ENCODE measurements at regions not wholly inside any gene's neighbourhood (a gene's known extent, or its start where the extent isn't known, plus 50 kb on each side); places are given as distances from the start of the nearest gene placed in this dataset.

DNA sequence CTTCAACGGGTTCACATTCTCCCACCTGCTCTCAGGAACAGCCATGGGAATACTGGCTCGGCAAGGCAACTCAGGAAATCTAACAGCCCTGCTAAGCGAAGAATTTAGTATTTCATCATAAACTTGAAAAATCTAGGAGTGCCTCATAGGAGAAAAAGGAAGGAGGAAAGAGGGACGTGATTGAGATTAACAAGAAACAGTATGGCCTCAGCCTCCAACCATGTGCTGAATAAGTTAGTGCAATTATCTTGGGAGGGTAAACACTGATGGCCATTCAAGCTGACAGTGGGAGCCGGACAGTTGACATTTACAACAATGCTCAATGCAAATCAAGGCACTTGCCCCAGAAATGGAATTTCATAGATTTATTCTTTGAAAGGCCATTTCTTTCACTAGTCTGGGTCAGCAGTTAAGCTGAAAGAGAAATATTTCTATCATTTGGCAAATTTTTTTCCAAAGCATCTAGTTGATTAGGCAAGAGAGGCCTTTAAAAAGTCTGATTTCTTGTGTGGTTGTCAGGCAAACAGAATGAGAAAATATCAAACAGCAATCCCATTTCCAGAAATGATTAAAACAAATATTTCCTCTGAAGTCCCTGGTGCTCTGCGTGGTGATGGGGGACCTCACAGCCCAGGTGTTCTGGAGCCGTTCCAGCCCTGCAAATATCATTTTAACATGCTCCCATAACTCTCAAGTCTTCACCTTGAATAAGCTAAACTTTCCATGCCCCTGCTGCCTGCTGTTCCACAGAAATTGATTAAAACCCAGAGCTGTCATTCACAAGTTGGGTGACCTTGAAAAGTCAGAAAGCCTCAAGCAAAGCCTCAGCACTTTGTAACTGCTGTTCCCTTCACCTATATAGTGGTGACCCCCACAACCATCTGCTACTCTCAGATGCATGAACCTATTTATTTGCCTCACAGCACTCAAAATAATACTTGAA lies 121.6 kb downstream of the PHLDA1 start:
- no peak overlapping the region for H2AFZ ChIP-seq (ENCODE audit: low read length)
- no peak overlapping the region for H3K4me3 ChIP-seq (ENCODE audit: insufficient read depth, low read length)
- no peak overlapping the region for H3K4me2 ChIP-seq (ENCODE audit: insufficient read depth, low read length)
- H3K36me3 ChIP-seq (ENCODE audit: insufficient read depth, low read length) = no peaks in the 10 kb centered on the region
- H3K27me3 ChIP-seq (ENCODE audit: insufficient read depth, low read length) = no peaks in the 10 kb centered on the region
- no peaks in the 10 kb centered on the region for H3K9me3 ChIP-seq (ENCODE audit: low read depth, low read length)
- no peak for TF ChIP-seq CTCF (IDR thresholded peaks at IDR 0.05; ENCODE audit: extremely low read depth, low read depth, low read length)
- no peak overlapping the region for H3K27ac ChIP-seq (ENCODE audit: low read depth, low read length)
- no peaks in the 10 kb centered on the region for H3K79me2 ChIP-seq (ENCODE audit: insufficient read depth, low read length)
- peak; percentile 23 for DNase-seq (ENCODE audit: insufficient read length, low spot score, missing footprints)
- peaks cover 9% of the 10 kb centered on the region for H3K4me1 ChIP-seq (ENCODE audit: insufficient read depth, low read length)
- H4K20me1 ChIP-seq (ENCODE audit: insufficient read depth, low read length) = no peaks in the 10 kb centered on the region

DNA sequence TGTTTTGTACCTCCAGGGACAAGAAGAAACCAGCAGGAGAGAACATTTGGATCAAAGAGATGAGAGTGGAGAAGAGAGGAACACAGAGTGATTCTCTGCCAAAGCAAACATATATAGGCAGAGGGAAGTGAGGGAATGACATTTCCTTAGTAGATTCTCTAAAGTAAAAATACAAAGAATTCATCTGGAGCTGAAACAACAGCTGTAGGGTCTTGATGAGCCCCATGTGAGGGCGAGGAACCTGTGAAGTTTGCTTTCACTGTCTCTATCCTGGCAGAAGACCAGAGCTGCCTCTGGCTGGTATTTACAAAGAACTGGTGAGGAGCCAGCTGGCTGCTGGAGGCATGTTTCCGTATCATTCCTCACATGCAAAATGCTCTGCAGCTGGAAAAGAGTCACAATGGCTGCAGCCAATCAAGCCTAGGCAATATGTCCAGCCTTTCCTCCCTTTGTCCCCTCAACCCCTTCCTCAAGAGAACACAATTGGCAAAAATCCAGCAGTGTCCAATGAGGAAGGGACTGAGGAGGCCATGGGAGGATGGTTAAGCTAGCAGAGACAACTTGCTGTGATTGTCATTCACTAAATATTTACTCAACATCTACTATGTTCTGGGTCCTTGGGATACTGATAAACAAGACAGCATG lies 122.5 kb downstream of the PHLDA1 start:
- H3K27me3 ChIP-seq (ENCODE audit: insufficient read depth, low read length) = no peaks in the 10 kb centered on the region
- peak overlapping the region; percentile 47 for H3K4me2 ChIP-seq (ENCODE audit: insufficient read depth, low read length)
- H3K4me3 ChIP-seq (ENCODE audit: insufficient read depth, low read length) = no peak overlapping the region
- H3K36me3 ChIP-seq (ENCODE audit: insufficient read depth, low read length) = no peaks in the 10 kb centered on the region
- H4K20me1 ChIP-seq (ENCODE audit: insufficient read depth, low read length) = no peaks in the 10 kb centered on the region
- peak; percentile 59 for DNase-seq (ENCODE audit: insufficient read length, low spot score, missing footprints)
- no peak overlapping the region for H2AFZ ChIP-seq (ENCODE audit: low read length)
- no peaks in the 10 kb centered on the region for H3K9me3 ChIP-seq (ENCODE audit: low read depth, low read length)
- no peak overlapping the region for H3K27ac ChIP-seq (ENCODE audit: low read depth, low read length)
- TF ChIP-seq CTCF (IDR thresholded peaks at IDR 0.05; ENCODE audit: extremely low read depth, low read depth, low read length) = no peak
- peaks cover 9% of the 10 kb centered on the region for H3K4me1 ChIP-seq (ENCODE audit: insufficient read depth, low read length)
- H3K79me2 ChIP-seq (ENCODE audit: insufficient read depth, low read length) = no peaks in the 10 kb centered on the region

- no peaks in the 10 kb centered on the region for H4K20me1 ChIP-seq (ENCODE audit: insufficient read depth, low read length)
- no peaks in the 10 kb centered on the region for H3K9me3 ChIP-seq (ENCODE audit: low read depth, low read length)
- H3K27me3 ChIP-seq (ENCODE audit: insufficient read depth, low read length) = no peaks in the 10 kb centered on the region
- H3K4me2 ChIP-seq (ENCODE audit: insufficient read depth, low read length) = no peak overlapping the region
- H3K4me3 ChIP-seq (ENCODE audit: insufficient read depth, low read length) = no peak overlapping the region
- H3K36me3 ChIP-seq (ENCODE audit: insufficient read depth, low read length) = no peaks in the 10 kb centered on the region
- no peak for DNase-seq (ENCODE audit: insufficient read length, low spot score, missing footprints)
- no peak for TF ChIP-seq CTCF (IDR thresholded peaks at IDR 0.05; ENCODE audit: extremely low read depth, low read depth, low read length)
- no peak overlapping the region for H2AFZ ChIP-seq (ENCODE audit: low read length)
- H3K4me1 ChIP-seq (ENCODE audit: insufficient read depth, low read length) = peaks cover 9% of the 10 kb centered on the region
- no peak overlapping the region for H3K27ac ChIP-seq (ENCODE audit: low read depth, low read length)
- H3K79me2 ChIP-seq (ENCODE audit: insufficient read depth, low read length) = no peaks in the 10 kb centered on the region
These were observed 125.7 kb downstream of the PHLDA1 start for GRCh38 chr12:75905922-75906321.

DNA sequence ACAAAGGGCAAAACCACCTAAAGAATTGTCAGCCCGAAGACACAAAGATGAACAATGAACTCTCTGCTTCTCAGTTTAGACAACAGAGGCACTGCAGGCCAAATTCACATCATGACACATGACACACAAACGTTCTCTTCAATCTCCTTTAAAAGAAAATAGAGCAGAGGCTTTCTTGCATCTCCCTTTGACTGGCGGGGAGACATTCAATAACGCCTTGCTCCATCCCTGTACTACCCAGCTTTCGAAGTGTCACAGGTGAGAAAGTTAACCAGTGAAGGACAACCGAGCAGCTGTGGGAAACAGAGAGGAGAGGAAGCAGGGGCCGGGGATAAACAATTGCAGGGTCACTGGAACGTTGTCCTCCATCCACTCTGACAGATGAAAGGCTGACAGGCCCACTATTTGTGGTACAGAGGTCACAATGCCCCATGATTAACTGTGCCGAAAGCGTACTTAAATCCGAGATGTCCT lies 130.8 kb downstream of the PHLDA1 start:
- H3K4me3 ChIP-seq (ENCODE audit: insufficient read depth, low read length) = no peak overlapping the region
- no peak for DNase-seq (ENCODE audit: insufficient read length, low spot score, missing footprints)
- TF ChIP-seq CTCF (IDR thresholded peaks at IDR 0.05; ENCODE audit: extremely low read depth, low read depth, low read length) = no peak
- H3K79me2 ChIP-seq (ENCODE audit: insufficient read depth, low read length) = no peaks in the 10 kb centered on the region
- no peak overlapping the region for H3K4me2 ChIP-seq (ENCODE audit: insufficient read depth, low read length)
- no peaks in the 10 kb centered on the region for H3K9me3 ChIP-seq (ENCODE audit: low read depth, low read length)
- no peak overlapping the region for H2AFZ ChIP-seq (ENCODE audit: low read length)
- no peaks in the 10 kb centered on the region for H3K36me3 ChIP-seq (ENCODE audit: insufficient read depth, low read length)
- no peaks in the 10 kb centered on the region for H3K27me3 ChIP-seq (ENCODE audit: insufficient read depth, low read length)
- no peak overlapping the region for H3K27ac ChIP-seq (ENCODE audit: low read depth, low read length)
- no peaks in the 10 kb centered on the region for H3K4me1 ChIP-seq (ENCODE audit: insufficient read depth, low read length)
- no peaks in the 10 kb centered on the region for H4K20me1 ChIP-seq (ENCODE audit: insufficient read depth, low read length)
